H1 (cell line): ENCODE measurements at regions not wholly inside any gene's neighbourhood (a gene's known extent, or its start where the extent isn't known, plus 50 kb on each side); places are given as distances from the start of the nearest gene placed in this dataset.

Experiments
- BCL11A ChIP-seq, 2 experiments: IDR thresholded peaks; one replicate each; pipeline ENCODE4 v1.6.1; 2011; ENCODE audit warnings: low read depth in 2 of 2, low read length in 2 of 2, mild to moderate bottlenecking in 2 of 2
- CHD7 ChIP-seq: fragments of 300-600 bp; sonication (generic); IDR thresholded peaks from 2 replicates; pipeline ENCODE4 v1.7.1; 2012; ENCODE audit warnings: low read length, moderate library complexity, mild to moderate bottlenecking, inconsistent platforms; ENCODE audit not compliant: insufficient replicate concordance
- E2F6 ChIP-seq: IDR thresholded peaks from 2 replicates; pipeline ENCODE4 v1.6.1; 2012; ENCODE audit warnings: inconsistent platforms
- HDAC2 ChIP-seq, 2 experiments: fragments of 300-600 bp in 1 of 2; sonication (generic) in 1 of 2; IDR thresholded peaks; 2 replicates each; pipeline ENCODE4 v1.6.1; 2011 to 2012; ENCODE audit warnings: low read depth in 2 of 2, low read length in 2 of 2, mild to moderate bottlenecking in 2 of 2, moderate library complexity in 2 of 2, borderline replicate concordance in 1 of 2, inconsistent platforms in 1 of 2
- KDM4A ChIP-seq: IDR thresholded peaks from one replicate; pipeline ENCODE4 v1.7.1; 2012; ENCODE audit warnings: low read depth, mild to moderate bottlenecking, moderate library complexity, low read length, inconsistent platforms; ENCODE audit not compliant: severe bottlenecking
- USF2 ChIP-seq: IDR thresholded peaks from 2 replicates; pipeline ENCODE4 v1.6.1; 2011; ENCODE audit warnings: low read length, improper control_type of control experiment

- TF ChIP-seq CHD7 (no peak), HDAC2 (IDR thresholded peaks at IDR 0.05; ENCODE audit: borderline replicate concordance in 1 of 2, low read depth in 2 of 2, low read length in 2 of 2) (0 out of 4 replicates have a peak, but pooled peaks of 1 of the 2 experiments have one; percentile 32), KDM4A (peak; percentile 91), USF2 (no peak), E2F6 (peak; percentile 48), BCL11A (IDR thresholded peaks at IDR 0.05; ENCODE audit: low read depth in 2 of 2, low read length in 2 of 2) (no peak)
Observed at GRCh38 chr4:180059216-180059881, 2183.9 kb upstream of the TENM3 start (continued).
